Activated T-helper 1 cell treated with anti-CD3 and anti-CD28 coated beads, Interleukin-12 subunit alpha, Interleukin-12 subunit beta, Interleukin-2, Interleukin-4 antibody, amounts not matched to agents 30 ng/mL and 10 ng/mL and 1 ng/mL, durations not matched to agents 14 hours and 24 hours and 36 hours (primary cell): ENCODE measurements at regions not wholly inside any gene's neighbourhood (a gene's known extent, or its start where the extent isn't known, plus 50 kb on each side); places are given as distances from the start of the nearest gene placed in this dataset.
"Not testable (repeated sequence)": the region's sequence is repeated elsewhere in the genome, so short reads cannot be mapped to it uniquely, and the experiment has no call there.

Experiments used
- DNase-seq: peaks from one replicate; pipeline ENCODE4 v3.0.0; 2021; ENCODE audit warnings: low spot score
- H3K27ac Mint-ChIP-seq: one replicate; pipeline ENCODE4 v1.8.0; 2021; ENCODE audit warnings: mild to moderate bottlenecking, mixed read lengths
- H3K27me3 Mint-ChIP-seq: one replicate; pipeline ENCODE4 v1.8.0; 2022; ENCODE audit warnings: mild to moderate bottlenecking, moderate library complexity, mixed read lengths; ENCODE audit not compliant: insufficient read depth
- H3K36me3 Mint-ChIP-seq: one replicate; pipeline ENCODE4 v1.8.0; 2021; ENCODE audit warnings: low read depth, mixed read lengths
- H3K4me1 Mint-ChIP-seq: one replicate; pipeline ENCODE4 v1.8.0; 2021; ENCODE audit warnings: low read depth, mixed read lengths
- H3K4me3 Mint-ChIP-seq: one replicate; pipeline ENCODE4 v1.8.0; 2021; ENCODE audit warnings: mild to moderate bottlenecking, moderate library complexity, mixed read lengths
- H3K9me3 Mint-ChIP-seq: one replicate; pipeline ENCODE4 v1.8.0; 2021; ENCODE audit warnings: mixed read lengths
- intact Hi-C: fragments of 100-400 bp; cut with micrococcal nuclease; formaldehyde crosslinking; loops from one replicate; pipeline ENCODE4 v1.15.1; 2024

- DNase-seq: no peak
- no peaks in the 10 kb centered on the region for H3K9me3 Mint-ChIP-seq
- H3K4me3 Mint-ChIP-seq: no peak overlapping the region
- no peaks in the 10 kb centered on the region for H3K4me1 Mint-ChIP-seq
- H3K27ac Mint-ChIP-seq: peak overlapping the region; percentile 41
- H3K27me3 Mint-ChIP-seq: peaks cover 2% of the 10 kb centered on the region
- no peaks in the 10 kb centered on the region for H3K36me3 Mint-ChIP-seq
- intact Hi-C loops: no loop called here
These were observed 262.2 kb upstream of the CELF2 start for GRCh38 chr10:10755490-10755889.

DNA sequence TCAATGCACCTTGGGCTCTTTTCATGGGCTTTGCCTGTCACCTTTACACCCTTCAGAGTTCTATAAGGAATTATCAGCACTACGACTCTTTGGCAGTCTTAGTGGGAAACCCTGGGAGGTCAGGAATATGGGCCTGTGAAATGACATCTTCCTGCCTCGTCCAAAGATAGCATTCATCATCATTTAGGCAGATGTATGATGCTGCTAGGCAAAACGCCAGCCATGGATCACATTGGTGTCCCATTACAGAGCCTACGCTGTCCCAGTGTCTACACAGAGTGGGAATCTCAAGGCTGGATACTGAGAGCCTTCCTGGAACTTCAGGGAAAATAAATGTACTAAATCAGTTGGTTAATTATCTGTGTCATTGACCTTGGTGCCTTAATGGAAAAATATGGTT lies 259.4 kb upstream of the CELF2 start:
- no peak overlapping the region for H3K27ac Mint-ChIP-seq
- no peaks in the 10 kb centered on the region for H3K9me3 Mint-ChIP-seq

GRCh38 chr10:10759806-10760205 lies 257.9 kb upstream of the CELF2 start:
- H3K4me3 Mint-ChIP-seq, H3K4me1 Mint-ChIP-seq, H3K36me3 Mint-ChIP-seq, H3K9me3 Mint-ChIP-seq, H3K27me3 Mint-ChIP-seq, H3K27ac Mint-ChIP-seq, intact Hi-C loops, DNase-seq: not testable (repeated sequence)

More for the DNA sequence above, 259.4 kb upstream of the CELF2 start:
- no peaks in the 10 kb centered on the region for H3K36me3 Mint-ChIP-seq
- H3K4me3 Mint-ChIP-seq: no peak overlapping the region
- H3K27me3 Mint-ChIP-seq: peaks cover 2% of the 10 kb centered on the region
- no peaks in the 10 kb centered on the region for H3K4me1 Mint-ChIP-seq
- DNase-seq: no peak
- intact Hi-C loops: no loop called here

DNA sequence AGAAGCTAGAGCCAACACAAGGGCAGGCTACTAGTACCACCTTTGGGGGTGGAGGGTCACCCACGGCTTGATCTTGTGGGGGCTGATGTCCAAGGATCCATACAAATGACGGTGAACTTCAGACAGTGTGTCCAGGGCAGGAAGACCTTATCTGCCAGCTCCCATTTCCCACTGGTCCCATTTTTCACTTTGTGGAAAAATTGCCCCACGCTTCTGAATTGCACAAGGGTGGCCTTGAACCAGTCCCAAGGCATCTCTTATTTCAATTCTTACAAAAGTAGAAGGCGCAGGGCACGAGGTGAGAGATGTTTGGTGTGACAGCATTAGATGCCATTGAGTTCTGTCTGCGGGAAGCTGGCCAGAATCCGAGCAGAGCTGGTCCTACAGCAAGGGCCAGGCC lies 252.7 kb upstream of the CELF2 start:
- Mint-ChIP-seq H3K36me3 (no peaks in the 10 kb centered on the region), H3K27ac (no peak overlapping the region), H3K27me3 (no peaks in the 10 kb centered on the region), H3K4me1 (no peaks in the 10 kb centered on the region), H3K4me3 (no peak overlapping the region), H3K9me3 (no peaks in the 10 kb centered on the region)
- intact Hi-C loops: no loop called here
- DNase-seq: no peak

- H3K27me3 Mint-ChIP-seq: no peaks in the 10 kb centered on the region
- H3K4me3 Mint-ChIP-seq: no peak overlapping the region
- H3K36me3 Mint-ChIP-seq: no peaks in the 10 kb centered on the region
- DNase-seq: no peak
- H3K27ac Mint-ChIP-seq: no peak overlapping the region
- intact Hi-C loops: no loop called here
- no peaks in the 10 kb centered on the region for H3K9me3 Mint-ChIP-seq
- no peaks in the 10 kb centered on the region for H3K4me1 Mint-ChIP-seq
These were observed 245.3 kb upstream of the CELF2 start for GRCh38 chr10:10772411-10772810.

DNA sequence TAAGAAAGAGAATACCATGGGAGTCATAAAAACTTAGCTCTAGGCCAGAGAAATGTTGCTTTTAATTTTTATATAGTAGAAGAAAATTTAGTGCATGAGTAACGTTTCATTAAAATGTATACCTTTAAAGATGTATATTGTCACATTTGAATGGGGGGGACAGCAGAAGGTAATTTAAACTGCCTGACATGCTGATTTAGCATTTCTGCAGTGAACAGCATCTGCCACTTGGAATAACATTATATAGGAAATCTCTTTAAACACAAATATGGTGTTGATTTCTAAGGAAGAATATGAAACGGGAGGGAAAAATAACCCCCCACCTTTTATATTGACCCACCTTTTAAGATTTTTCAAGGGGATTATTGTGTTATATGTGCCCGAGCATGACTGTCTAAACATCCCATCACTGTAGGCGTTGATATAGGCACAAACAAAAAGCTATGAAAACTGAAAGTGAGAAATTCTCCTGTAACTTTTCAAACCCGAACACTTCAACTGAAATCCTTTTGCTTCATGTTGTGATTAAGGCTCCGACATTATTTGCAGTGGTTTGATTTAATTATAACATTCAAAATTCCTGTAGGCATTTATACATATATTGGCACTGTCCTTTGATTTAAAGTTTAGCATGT lies 244.7 kb upstream of the CELF2 start:
- no peak for DNase-seq
- Mint-ChIP-seq H3K27ac (no peak overlapping the region), H3K4me3 (no peak overlapping the region), H3K4me1 (no peaks in the 10 kb centered on the region), H3K9me3 (no peaks in the 10 kb centered on the region), H3K36me3 (no peaks in the 10 kb centered on the region), H3K27me3 (no peaks in the 10 kb centered on the region)
- intact Hi-C loops: no loop called here

DNA sequence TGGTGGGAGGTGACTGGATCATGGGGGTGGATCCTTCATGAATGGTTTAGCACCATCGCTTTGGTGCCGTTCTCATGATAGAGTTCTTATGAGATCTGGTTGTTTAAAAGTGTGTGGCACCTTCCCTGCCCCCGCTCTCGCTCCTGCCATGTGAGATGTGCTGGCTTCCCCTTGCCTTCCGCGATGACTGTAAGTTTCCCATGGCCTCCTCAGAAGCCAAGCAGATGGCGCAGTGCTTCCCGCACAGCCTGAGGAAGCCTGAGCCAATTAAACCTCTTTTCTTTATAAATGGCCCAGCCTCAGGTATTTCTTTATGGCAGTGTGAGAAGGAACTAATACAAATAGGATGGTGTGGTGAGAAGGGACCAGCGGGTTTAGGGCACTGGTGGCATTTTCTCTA lies 243.3 kb upstream of the CELF2 start:
- Mint-ChIP-seq H3K4me3 (no peak overlapping the region), H3K4me1 (no peaks in the 10 kb centered on the region), H3K36me3 (no peaks in the 10 kb centered on the region), H3K9me3 (no peaks in the 10 kb centered on the region), H3K27me3 (no peaks in the 10 kb centered on the region), H3K27ac (no peak overlapping the region)
- intact Hi-C loops: no loop called here
- no peak for DNase-seq

GRCh38 chr10:10776363-10776762 lies 241.3 kb upstream of the CELF2 start:
- Mint-ChIP-seq H3K4me1 (no peaks in the 10 kb centered on the region), H3K27me3 (no peaks in the 10 kb centered on the region), H3K9me3 (no peaks in the 10 kb centered on the region), H3K27ac (no peak overlapping the region), H3K36me3 (no peaks in the 10 kb centered on the region), H3K4me3 (no peak overlapping the region)
- intact Hi-C loops: no loop called here
- no peak for DNase-seq

DNA sequence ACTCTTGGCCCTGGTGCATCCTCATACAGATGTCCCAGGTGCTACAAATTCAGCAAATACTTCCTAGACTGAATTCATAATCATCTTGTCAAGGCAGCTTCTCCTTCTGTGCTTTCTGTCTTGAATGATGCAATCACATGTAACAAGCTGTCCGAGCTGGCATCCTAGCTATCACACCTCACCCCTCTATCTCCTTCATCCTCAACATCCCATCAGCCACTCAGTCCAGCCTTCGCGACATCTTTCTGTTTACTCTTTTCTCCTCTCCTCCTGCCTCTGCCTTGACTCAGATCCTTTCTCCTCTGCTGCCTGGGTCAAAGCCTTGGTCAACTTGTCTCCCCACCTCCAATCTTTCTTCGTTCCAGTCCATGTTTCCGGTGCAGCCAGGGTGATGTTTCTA lies 240.4 kb upstream of the CELF2 start:
- no peak for DNase-seq
- Mint-ChIP-seq H3K27me3 (no peaks in the 10 kb centered on the region), H3K4me3 (no peak overlapping the region), H3K36me3 (no peaks in the 10 kb centered on the region), H3K9me3 (no peaks in the 10 kb centered on the region), H3K27ac (no peak overlapping the region), H3K4me1 (no peaks in the 10 kb centered on the region)
- intact Hi-C loops: no loop called here

GRCh38 chr10:10777723-10778122 lies 239.9 kb upstream of the CELF2 start:
- Mint-ChIP-seq H3K27me3 (no peaks in the 10 kb centered on the region), H3K4me1 (no peaks in the 10 kb centered on the region), H3K9me3 (no peaks in the 10 kb centered on the region), H3K36me3 (no peaks in the 10 kb centered on the region), H3K27ac (no peak overlapping the region), H3K4me3 (no peak overlapping the region)
- DNase-seq: no peak
- intact Hi-C loops: no loop called here

- Mint-ChIP-seq H3K4me1 (no peaks in the 10 kb centered on the region), H3K4me3 (no peak overlapping the region), H3K27me3 (no peaks in the 10 kb centered on the region), H3K36me3 (no peaks in the 10 kb centered on the region), H3K27ac (no peak overlapping the region), H3K9me3 (no peaks in the 10 kb centered on the region)
- no peak for DNase-seq
- intact Hi-C loops: no loop called here
These were observed 238.7 kb upstream of the CELF2 start for GRCh38 chr10:10778959-10779358.

DNA sequence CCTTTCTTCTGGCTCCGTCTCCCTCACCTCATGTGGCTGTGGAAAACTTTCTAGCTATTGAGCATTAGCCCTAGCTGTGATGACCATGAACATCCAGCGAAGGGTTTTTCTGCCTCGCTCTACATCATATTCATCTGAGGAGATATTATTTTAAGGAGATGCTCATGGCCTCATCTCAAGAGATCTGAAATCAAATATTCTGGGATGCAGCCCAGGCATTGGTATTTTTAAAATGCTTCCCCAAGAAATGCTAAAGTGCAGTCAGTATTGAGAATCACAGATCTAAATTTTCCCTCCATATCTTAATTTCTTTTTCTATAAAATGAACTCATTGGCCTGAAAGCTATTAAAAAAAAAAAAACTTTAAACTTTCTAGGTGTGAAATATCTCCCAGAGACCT lies 238.2 kb upstream of the CELF2 start:
- no peaks in the 10 kb centered on the region for H3K36me3 Mint-ChIP-seq

GRCh38 chr10:10780746-10781145 lies 236.9 kb upstream of the CELF2 start:
- H3K4me1 Mint-ChIP-seq: no peaks in the 10 kb centered on the region
- H3K36me3 Mint-ChIP-seq: no peaks in the 10 kb centered on the region
- H3K27me3 Mint-ChIP-seq: peaks cover 2% of the 10 kb centered on the region
- intact Hi-C loops: no loop called here
- H3K4me3 Mint-ChIP-seq: no peak overlapping the region
- H3K9me3 Mint-ChIP-seq: no peaks in the 10 kb centered on the region
- no peak overlapping the region for H3K27ac Mint-ChIP-seq
- no peak for DNase-seq

More for the DNA sequence above, 238.2 kb upstream of the CELF2 start:
- Mint-ChIP-seq H3K27ac (no peak overlapping the region), H3K27me3 (no peaks in the 10 kb centered on the region), H3K9me3 (no peaks in the 10 kb centered on the region), H3K4me1 (no peaks in the 10 kb centered on the region), H3K4me3 (no peak overlapping the region)
- intact Hi-C loops: no loop called here
- DNase-seq: no peak

- intact Hi-C loops: no loop called here
- Mint-ChIP-seq H3K9me3 (no peaks in the 10 kb centered on the region), H3K27me3 (peaks cover 4% of the 10 kb centered on the region), H3K27ac (no peak overlapping the region), H3K4me1 (no peaks in the 10 kb centered on the region), H3K36me3 (no peaks in the 10 kb centered on the region), H3K4me3 (no peak overlapping the region)
- no peak for DNase-seq
These were observed 235.1 kb upstream of the CELF2 start for GRCh38 chr10:10782603-10783002.
